ENCODE measurements at regions not wholly inside any gene's neighbourhood (a gene's known extent, or its start where the extent isn't known, plus 50 kb on each side); places are given as distances from the start of the nearest gene placed in this dataset.
"Not testable (repeated sequence)": the region's sequence is repeated elsewhere in the genome, so short reads cannot be mapped to it uniquely, and the experiment has no call there.

DNA sequence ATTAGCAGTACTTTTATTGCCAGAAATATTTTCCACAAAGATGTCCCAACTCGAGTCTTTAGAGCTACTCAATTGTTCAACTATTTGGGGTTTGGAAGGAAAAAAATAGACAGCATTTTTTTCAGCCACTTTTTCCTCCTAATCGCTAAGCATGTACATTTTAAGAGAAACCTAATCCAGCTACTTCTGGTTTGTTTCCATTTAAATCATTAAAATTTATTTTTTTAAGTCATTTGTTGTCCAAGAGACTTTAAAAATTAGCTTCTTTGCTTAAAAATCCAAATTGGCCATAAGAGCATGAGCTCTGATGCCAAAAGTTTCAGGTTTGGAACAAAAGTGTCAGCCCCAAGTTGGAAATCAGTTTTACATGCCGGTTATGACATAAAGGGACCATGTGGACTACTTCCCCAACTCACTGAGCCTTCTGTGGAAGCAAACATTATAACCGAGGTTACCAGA, 186.3 kb upstream of the INTU start:
- Mint-ChIP-seq H3K9me3 (peaks cover 0 to 5% of the 10 kb centered on the region in 2 donors), H3K36me3 (no peaks in the 10 kb centered on the region), H3K27ac (no peak overlapping the region)
- ATAC-seq, result no peak
- no peak for DNase-seq (ENCODE audit: low spot score in 2 of 2)

DNA sequence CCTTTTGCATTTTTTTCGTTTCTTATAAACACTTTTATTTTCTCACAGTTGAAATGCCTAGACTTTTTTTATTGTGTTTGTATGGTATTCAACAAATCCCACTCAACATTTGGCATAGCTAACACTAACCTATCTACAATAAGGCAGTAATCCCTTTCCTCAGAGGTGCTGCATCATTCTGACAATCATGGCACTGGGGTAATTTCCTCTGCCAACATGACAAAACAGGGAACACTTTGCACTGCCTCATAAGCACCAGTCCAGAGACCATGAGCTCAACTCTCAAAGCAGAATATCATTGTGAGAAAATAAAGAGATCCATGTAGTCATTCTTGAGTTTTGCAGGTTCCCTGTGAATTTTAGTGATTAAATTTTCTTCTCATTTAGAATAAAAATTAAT, 183.8 kb upstream of the INTU start:
- Mint-ChIP-seq H3K9me3 (no peaks in the 10 kb centered on the region), H3K36me3 (no peaks in the 10 kb centered on the region), H3K27ac (no peak overlapping the region)
- DNase-seq (ENCODE audit: low spot score in 2 of 2) (no peak), ATAC-seq (no peak)

DNA sequence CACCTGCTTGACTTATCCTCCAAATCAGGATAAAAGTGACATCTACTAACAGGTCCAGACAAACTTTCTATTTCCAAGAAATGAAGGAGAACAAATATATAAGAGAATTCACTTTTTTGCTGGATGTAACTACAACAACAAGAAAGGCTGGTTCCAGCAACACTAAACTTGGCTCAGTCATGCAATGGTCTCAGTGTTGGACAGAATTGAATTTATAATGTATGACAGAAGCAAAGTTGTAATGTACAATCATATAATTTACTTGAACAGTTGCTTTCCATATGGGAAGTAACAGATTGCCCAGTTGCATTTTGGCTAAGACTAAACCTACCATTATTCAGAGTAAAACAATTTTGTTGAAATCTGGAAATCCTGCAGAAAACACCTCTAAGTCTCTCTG, 183.3 kb upstream of the INTU start:
- Mint-ChIP-seq H3K9me3 (peaks cover 0 to 2% of the 10 kb centered on the region in 2 donors), H3K36me3 (no peaks in the 10 kb centered on the region), H3K27ac (no peak overlapping the region)
- DNase-seq (ENCODE audit: low spot score in 2 of 2) (no peak), ATAC-seq (no peak)

DNA sequence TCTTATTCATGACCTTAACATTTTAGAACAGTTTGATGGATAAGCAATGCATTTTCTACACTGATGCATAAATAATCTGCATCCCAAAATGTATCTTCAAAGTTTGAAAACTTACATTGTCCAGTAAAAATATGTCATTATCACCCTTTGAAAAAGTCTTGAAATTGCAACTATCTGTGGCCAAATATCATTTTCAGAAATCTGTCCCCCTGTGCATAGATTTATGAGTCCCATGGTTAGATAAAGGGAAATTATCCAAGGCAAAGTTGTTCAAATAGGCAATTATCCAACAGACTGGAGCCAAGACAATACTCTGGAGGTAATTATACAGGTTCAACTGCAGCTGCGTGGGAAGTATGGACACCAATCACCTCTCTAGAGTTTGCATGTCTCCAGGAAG, 182.5 kb upstream of the INTU start:
- Mint-ChIP-seq H3K27ac (no peak overlapping the region), H3K9me3 (peaks cover 0 to 4% of the 10 kb centered on the region in 2 donors), H3K36me3 (no peaks in the 10 kb centered on the region)
- ATAC-seq (no peak), DNase-seq (ENCODE audit: low spot score in 2 of 2) (no peak)

DNA sequence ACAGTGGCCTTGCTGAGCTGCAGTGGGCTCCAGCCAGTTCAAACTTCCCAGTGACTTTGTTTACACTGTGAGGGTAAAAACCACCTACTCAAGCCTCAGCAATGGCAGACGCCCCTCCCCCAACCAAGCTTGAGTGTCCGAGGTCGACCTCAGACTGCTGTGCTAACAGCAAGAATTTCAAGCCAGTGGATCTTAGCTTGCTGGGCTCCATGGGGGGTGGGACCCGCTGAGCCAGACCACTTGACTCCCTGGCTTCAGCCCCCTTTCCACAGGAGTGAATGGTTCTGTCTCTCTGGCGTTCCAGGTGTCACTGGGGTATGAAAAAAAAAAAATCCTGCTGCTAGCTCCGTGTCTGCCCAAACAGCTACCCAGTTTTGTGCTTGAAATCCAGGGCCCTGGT, 168.9 kb upstream of the INTU start:
- Mint-ChIP-seq H3K36me3 (no peaks in the 10 kb centered on the region), H3K9me3 (peaks cover 15 to 18% of the 10 kb centered on the region in 2 donors), H3K27ac (no peak overlapping the region)
- ATAC-seq, result no peak
- DNase-seq (ENCODE audit: low spot score in 2 of 2), result no peak

DNA sequence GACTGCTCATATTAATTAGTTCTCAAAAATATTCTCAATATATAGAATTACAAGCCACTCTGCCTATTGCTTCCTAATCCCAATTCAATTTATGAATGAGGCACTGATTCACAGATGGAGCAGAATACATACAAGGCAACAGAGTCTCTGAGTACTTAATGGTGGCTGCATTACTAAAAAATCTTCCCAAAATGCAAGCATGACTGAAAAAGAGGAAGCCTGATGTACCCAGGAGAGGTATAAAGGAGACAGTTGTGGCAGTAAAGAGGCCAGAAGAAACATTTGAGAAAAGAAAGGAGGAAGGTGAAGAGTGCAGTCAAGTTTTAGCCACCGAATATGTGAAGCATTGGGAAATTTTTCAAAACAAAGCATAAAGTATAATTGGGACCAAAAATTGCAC, 163.2 kb upstream of the INTU start:
- Mint-ChIP-seq H3K9me3 (peaks cover 1 to 14% of the 10 kb centered on the region in 2 donors), H3K36me3 (no peaks in the 10 kb centered on the region), H3K27ac (no peak overlapping the region)
- DNase-seq (ENCODE audit: low spot score in 2 of 2) (no peak), ATAC-seq (no peak)

DNA sequence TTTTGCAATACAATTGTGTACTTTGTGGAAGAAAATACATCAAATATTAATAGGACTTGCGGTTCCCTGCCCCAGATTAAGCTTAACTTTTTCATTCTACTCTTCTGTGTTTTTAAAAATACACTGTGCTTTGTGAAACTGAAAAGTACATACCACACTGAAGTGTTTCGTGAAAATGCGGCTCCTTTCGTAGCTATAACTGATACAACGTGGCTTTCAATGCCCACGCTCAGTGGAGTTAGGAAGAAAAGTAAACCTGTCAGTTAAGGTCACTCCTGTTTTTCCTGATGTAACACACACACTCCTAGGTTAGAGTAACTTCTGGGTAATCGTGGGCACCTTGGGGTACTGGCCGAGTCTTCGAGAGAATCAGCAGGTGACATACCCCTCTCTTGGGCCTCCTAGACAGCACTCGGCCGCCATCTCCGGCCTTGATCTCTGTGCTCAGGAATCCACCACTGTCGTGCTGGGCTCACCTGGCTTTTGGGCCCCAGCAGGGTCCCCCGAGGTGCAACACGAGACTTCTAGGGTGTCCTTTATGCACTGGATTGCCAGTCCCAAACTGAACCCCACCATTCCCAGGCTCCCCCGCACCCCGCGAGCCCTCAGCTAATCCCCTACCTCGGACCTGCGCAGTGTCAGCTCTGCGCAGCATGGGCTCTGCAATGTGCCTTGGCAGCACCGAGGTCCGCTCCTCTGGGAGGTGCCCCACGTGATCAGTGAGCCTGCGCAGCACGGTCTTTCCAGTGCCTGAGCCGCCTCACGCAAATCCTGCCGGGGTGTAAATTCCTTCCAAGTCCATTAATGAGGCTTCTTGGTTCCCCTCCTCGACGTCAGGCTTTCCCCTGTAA, 162.6 kb upstream of the INTU start:
- Mint-ChIP-seq H3K9me3 (peaks cover 4 to 14% of the 10 kb centered on the region in 2 donors), H3K36me3 (no peaks in the 10 kb centered on the region), H3K27ac (no peak overlapping the region)
- ATAC-seq (no peak), DNase-seq (ENCODE audit: low spot score in 2 of 2) (no peak)

DNA sequence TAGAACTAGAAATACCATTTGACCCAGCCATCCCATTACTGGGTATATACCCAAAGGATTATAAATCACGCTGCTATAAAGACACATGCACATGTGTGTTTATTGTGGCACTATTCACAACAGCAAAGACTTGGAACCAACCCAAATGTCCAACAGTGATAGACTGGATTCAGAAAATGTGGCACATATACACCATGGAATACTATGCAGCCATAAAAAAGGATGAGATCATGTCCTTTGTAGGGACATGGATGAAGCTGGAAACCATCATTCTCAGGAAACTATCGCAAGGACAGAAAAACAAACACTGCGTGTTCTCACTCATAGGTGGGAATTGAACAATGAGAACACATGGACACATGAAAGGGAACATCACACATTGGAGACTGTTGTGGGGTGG, 154.5 kb upstream of the INTU start:
- H3K9me3 Mint-ChIP-seq; H3K36me3 Mint-ChIP-seq; H3K27ac Mint-ChIP-seq; DNase-seq (ENCODE audit: low spot score in 2 of 2); ATAC-seq: not testable (repeated sequence)

DNA sequence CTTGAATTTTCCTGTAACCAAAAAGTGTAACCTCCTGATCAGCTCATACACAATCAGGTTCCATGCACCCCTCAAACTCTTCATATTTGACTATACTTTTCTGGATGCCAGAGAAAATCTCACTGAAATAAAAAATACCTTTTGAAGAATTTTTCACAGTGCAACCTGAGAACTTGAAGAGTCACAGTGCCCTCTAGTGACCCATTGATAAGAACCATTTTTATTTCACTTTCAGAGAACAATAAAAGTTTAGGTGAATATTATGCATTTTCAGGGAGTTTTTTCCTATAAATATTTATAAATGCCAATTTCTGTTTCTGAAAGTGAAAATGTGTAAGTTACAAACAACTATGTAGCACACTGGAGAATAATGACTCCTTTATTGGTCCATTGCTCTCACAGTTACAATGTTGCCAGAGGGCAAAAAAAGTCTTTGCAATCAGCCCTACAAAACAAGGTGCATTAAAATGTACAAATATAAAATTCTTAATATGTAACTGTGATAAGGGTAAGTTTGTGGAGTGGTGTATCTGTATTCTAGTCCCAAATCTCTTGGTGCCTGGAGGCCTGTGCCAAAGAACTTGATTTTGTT, 153.6 kb upstream of the INTU start:
- H3K9me3 Mint-ChIP-seq, result peaks cover 0 to 4% of the 10 kb centered on the region in 2 donors
- no peaks in the 10 kb centered on the region for H3K36me3 Mint-ChIP-seq
- H3K27ac Mint-ChIP-seq, result no peak overlapping the region
- ATAC-seq (no peak), DNase-seq (ENCODE audit: low spot score in 2 of 2) (no peak)

DNA sequence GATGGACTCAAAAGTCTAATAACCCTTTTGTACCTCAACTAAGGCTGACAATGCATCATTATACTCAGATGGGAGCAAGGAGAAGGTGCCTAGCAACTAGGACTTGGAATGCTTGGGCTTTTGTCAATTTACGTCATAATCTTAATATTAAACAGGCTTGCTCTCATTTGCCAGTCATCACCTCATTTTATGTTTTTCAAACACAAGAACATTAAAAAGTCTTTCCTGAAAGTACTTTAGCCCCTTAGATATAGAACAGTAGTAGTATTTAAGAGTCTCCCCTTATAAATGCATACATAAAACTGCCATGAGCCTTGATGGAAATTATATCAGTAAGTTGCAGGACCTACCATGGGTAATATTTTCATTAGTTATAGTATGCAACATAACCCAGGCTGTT, 150.7 kb upstream of the INTU start:
- ATAC-seq (no peak), DNase-seq (ENCODE audit: low spot score in 2 of 2) (no peak)
- no peak overlapping the region for H3K27ac Mint-ChIP-seq
- H3K9me3 Mint-ChIP-seq, result no peaks in the 10 kb centered on the region
- H3K36me3 Mint-ChIP-seq, result no peaks in the 10 kb centered on the region

DNA sequence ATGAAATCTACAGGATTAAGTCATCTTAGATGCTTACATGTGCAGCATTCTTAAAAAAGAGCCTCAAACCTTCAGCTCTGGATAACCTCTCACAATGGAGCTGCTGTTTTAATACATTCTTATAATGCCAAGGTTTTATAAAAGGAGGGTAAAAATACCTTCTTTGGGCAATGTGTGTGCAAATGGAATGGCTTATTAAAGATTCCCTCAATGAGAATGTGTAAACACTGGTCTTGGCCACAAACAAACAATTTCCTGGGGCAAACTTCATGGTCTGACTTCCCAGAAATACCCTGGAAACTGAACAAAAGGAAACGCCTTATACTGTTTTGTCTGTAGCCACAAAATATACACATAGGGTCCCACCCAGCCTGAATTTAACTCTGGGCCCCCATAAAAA, 148.6 kb upstream of the INTU start:
- H3K27ac Mint-ChIP-seq, result no peak overlapping the region
- H3K36me3 Mint-ChIP-seq, result no peaks in the 10 kb centered on the region
- H3K9me3 Mint-ChIP-seq, result no peaks in the 10 kb centered on the region
- DNase-seq (ENCODE audit: low spot score in 2 of 2), result no peak
- ATAC-seq, result no peak

DNA sequence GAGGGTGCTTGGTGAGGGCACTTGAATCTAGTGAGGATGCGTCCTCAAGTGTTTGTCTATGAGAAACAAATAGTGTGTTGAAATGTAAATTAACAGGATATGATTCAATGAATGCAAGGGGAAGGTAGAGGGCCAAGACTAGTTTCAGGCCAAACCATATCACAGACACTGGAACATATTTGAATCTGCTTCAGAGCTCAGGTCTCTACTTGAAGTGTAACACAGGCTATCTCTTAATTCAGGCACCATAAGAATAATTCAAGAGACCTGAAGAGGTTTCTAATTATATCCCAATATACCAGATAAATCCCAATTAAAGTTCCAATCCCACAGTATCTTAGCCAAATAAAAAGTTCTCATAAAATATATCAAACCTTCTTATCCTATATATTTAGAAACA, 146.5 kb upstream of the INTU start:
- DNase-seq (ENCODE audit: low spot score in 2 of 2), result no peak
- ATAC-seq, result no peak
- Mint-ChIP-seq H3K9me3 (no peaks in the 10 kb centered on the region), H3K27ac (no peak overlapping the region), H3K36me3 (no peaks in the 10 kb centered on the region)

DNA sequence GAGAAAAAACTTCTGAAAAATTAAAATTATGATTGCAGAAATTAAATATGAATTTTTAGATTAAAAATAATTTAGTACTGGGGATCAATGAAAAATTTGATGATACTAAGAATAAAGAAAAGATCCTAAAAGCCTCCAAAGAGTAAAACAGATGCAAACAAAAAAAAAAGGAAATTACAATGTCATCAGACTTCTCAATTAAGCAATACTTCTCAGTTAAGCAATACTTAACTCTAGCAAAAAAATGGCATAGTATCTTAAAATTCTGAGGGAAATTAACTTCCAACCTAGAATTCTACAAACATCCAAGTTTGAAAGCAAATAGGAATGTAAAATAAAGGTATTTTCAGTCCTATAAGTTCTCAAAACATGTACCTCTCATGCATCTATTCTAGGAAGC, 141.2 kb upstream of the INTU start:
- no peak for DNase-seq (ENCODE audit: low spot score in 2 of 2)
- no peak for ATAC-seq
- Mint-ChIP-seq H3K36me3 (no peaks in the 10 kb centered on the region), H3K9me3 (no peaks in the 10 kb centered on the region), H3K27ac (no peak overlapping the region)

DNA sequence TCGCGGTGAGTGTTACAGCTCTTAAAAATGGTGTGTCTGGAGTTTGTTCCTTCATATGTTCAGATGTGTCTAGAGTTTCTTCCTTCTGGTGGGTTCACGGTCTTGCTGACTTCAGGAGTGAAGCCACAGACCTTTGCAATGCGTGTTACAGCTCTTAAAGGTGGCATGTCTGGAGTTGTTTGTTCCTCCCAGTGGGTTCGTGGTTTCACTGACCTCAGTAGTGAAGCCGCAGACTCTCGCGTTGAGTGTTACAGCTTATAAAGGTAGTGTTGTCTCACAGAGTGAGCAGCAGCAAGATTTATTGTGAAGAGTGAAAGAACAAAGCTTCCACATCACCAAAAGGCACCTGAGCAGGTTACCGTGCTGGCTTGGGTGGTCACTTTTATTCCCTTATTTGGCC, 135.9 kb upstream of the INTU start:
- not testable (repeated sequence) for DNase-seq (ENCODE audit: low spot score in 2 of 2); H3K27ac Mint-ChIP-seq; H3K36me3 Mint-ChIP-seq; H3K9me3 Mint-ChIP-seq; ATAC-seq

DNA sequence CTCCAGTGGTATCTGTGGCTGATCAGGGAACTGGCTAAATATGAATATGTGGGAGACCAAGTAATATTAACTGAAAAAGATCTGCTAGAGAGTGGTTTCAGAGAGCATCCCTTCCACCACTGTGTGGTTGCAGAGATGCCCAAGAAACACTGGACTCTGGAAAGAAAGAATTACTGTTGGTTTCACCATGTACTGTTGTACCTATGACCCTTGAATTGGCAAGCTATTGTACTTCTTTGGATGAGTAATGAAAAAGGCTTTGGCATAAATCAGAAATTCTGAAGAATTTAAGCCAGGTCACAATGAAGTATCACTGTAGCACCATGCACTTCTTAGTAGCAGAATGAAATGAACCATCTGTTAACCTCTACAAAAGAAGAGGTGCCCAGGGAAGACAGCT, 134.4 kb upstream of the INTU start:
- Mint-ChIP-seq H3K27ac (no peak overlapping the region), H3K36me3 (no peaks in the 10 kb centered on the region), H3K9me3 (peaks cover 4 to 9% of the 10 kb centered on the region in 2 donors)
- DNase-seq (ENCODE audit: low spot score in 2 of 2) (no peak), ATAC-seq (no peak)

DNA sequence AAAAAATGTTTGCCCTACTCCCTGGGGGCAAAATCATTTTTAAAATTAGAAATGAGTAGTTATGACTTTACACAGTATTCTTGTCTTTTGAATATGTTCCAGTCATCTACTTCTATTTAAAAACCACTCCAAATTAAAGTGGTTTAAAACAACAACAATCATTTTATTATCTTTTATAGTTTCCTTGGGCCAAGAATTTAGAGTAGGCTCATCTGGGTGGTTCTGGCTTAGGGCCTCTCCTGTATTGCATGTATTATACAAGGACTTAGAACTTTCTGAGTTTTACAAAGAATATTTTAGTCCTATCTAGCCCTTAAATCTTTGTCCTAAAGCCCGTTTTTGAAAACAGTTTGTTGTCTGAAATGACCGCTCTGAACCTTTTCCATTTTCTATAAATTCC, 132.5 kb upstream of the INTU start:
- no peaks in the 10 kb centered on the region for H3K36me3 Mint-ChIP-seq
- H3K9me3 Mint-ChIP-seq, result peaks cover 4 to 9% of the 10 kb centered on the region in 2 donors
- ATAC-seq (no peak), DNase-seq (ENCODE audit: low spot score in 2 of 2) (no peak)
- H3K27ac Mint-ChIP-seq, result no peak overlapping the region

DNA sequence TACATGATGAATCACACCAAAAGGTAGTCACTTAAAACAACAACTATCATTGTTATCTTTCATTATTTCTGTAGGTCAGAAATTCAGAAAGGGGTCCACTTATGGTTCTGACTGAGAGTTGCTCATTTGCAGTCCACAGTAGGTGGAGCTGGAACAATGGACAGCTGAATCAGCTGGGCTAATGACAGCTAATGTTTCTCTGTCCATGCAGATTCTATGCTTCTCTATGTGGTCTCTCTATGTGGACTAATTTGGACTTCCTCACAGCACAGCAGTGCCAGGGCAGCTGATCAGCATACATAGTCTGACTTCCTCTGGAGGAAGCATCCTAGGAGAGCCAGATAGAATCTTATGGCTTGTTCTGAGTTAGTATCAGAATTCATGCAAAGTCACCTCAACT, 131.7 kb upstream of the INTU start:
- ATAC-seq (no peak), DNase-seq (ENCODE audit: low spot score in 2 of 2) (no peak)
- H3K36me3 Mint-ChIP-seq, result no peaks in the 10 kb centered on the region
- peaks cover 4 to 9% of the 10 kb centered on the region in 2 donors for H3K9me3 Mint-ChIP-seq
- H3K27ac Mint-ChIP-seq, result no peak overlapping the region

DNA sequence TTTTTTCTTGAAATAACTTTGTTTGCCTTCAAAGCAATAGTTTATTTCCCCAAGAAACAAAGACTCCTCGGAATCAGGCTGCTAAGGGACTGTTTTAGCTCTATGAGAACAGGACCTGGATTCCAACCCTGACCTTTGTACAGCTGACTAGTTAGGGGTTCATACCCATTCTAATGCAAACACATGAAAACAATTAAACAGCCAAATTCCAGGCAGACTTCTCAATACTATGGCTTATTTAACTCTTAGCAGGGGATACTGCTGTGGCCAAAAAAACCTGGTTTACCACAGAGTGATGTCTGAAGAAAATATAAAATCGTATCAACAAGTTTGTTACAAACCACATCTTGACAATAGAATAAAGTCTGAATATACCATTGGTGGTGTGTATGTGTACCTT, 129.6 kb upstream of the INTU start:
- Mint-ChIP-seq H3K9me3 (no peaks in the 10 kb centered on the region), H3K36me3 (no peaks in the 10 kb centered on the region), H3K27ac (no peak overlapping the region)
- ATAC-seq, result no peak
- no peak for DNase-seq (ENCODE audit: low spot score in 2 of 2)

All from activated naive CD4-positive, alpha-beta T cell treated with anti-CD3 and anti-CD28 coated beads, Interleukin-2, amount 50 U/mL, for 72 hours (primary cell).